ENCODE measurements at regions not wholly inside any gene's neighbourhood (a gene's known extent, or its start where the extent isn't known, plus 50 kb on each side); places are given as distances from the start of the nearest gene placed in this dataset.

DNA sequence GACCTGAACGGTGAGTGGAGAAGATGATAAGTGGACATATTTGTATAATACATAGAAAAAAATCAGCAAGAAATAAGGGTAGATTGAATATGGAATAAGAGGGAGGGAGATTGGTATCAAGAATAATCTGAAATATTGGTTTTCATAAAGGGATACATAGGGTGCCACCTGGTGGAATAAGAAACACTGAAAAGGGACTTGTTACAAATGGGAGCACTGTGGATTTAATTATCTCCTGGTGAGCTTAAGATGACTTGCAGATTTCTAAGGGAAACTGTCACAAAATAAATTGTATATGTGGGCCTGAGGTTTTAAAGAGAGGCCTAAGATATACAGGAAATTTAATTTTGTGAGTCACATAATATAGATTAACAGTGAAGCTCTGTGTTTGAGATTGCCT, 1403.5 kb upstream of the CDH18 start:
- TF ChIP-seq, protein P1, sequence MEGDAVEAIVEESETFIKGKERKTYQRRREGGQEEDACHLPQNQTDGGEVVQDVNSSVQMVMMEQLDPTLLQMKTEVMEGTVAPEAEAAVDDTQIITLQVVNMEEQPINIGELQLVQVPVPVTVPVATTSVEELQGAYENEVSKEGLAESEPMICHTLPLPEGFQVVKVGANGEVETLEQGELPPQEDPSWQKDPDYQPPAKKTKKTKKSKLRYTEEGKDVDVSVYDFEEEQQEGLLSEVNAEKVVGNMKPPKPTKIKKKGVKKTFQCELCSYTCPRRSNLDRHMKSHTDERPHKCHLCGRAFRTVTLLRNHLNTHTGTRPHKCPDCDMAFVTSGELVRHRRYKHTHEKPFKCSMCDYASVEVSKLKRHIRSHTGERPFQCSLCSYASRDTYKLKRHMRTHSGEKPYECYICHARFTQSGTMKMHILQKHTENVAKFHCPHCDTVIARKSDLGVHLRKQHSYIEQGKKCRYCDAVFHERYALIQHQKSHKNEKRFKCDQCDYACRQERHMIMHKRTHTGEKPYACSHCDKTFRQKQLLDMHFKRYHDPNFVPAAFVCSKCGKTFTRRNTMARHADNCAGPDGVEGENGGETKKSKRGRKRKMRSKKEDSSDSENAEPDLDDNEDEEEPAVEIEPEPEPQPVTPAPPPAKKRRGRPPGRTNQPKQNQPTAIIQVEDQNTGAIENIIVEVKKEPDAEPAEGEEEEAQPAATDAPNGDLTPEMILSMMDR (IDR thresholded peaks at IDR 0.05; ENCODE audit: low read depth, low read length), result no peak
- no peak for TF ChIP-seq EZH2phosphoT487 (IDR thresholded peaks at IDR 0.05; ENCODE audit: low read depth)
